GM12891 (cell line): ENCODE measurements at regions not wholly inside any gene's neighbourhood (a gene's known extent, or its start where the extent isn't known, plus 50 kb on each side); places are given as distances from the start of the nearest gene placed in this dataset.

Source experiments
- POLR2A ChIP-seq: IDR thresholded peaks from 2 replicates; pipeline ENCODE4 v1.6.1; 2011; ENCODE audit warnings: low read depth, low read length, control low read depth
- POLR2AphosphoS5 ChIP-seq: IDR thresholded peaks from 2 replicates; pipeline ENCODE4 v1.6.1; 2011; ENCODE audit warnings: low read depth, low read length, control low read depth
- POU2F2 ChIP-seq: IDR thresholded peaks from 2 replicates; pipeline ENCODE4 v1.6.1; 2011; ENCODE audit warnings: low read depth, mild to moderate bottlenecking, control low read depth, low read length, moderate library complexity
- SPI1 ChIP-seq: IDR thresholded peaks from 2 replicates; pipeline ENCODE4 v1.6.1; 2011; ENCODE audit warnings: low read depth, low read length, control low read depth
- TAF1 ChIP-seq: IDR thresholded peaks from 2 replicates; pipeline ENCODE4 v1.6.1; 2011; ENCODE audit warnings: low read depth, low read length, control low read depth

DNA sequence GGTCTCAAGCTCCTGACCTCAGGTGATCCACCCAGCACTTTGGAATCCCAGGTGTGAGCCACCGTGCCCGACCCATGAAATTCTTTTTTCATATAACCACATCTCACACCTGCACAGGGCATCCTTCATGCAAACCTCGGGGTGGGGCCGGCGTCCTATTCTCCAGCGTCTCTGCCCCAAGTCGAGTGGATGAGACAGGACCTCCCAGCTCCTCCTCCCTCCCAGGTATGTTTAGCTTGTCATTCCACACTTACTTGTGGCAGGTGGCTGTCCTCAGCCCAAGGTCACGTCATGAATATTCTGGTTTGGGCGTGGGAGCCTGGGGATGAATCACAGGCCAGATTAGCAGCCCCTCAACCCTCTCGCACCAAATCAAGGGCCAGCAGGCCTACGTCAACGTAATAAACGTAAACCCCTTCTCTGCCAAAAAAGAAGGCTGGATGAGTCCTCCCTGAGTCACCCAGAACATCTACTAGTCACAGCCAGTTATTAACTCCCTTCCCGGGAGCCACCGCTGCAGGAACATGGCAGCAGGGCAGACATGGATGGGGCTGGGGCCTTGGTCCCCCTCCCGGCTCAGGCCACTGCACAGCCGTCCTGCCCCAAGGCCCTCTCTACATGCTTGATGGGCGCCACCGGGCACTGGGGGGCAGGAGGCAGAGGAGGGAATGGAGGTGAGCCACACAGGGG, 91.7 kb downstream of the YTHDF1 start:
- TF ChIP-seq POLR2A = no peak
- TF ChIP-seq POLR2AphosphoS5 = no peak
- no peak for TF ChIP-seq SPI1
- no peak for TF ChIP-seq TAF1
- no peak for TF ChIP-seq POU2F2
